Choroid plexus epithelial cell (primary cell): ENCODE measurements at regions not wholly inside any gene's neighbourhood (a gene's known extent, or its start where the extent isn't known, plus 50 kb on each side); places are given as distances from the start of the nearest gene placed in this dataset.

Experiments used
- DNase-seq: peaks from one replicate; pipeline ENCODE4 v3.0.0-alpha.2; 2010; ENCODE audit warnings: low read depth
- H3K4me3 ChIP-seq: 2 replicates; pipeline ENCODE4 v1.5.1; 2011; ENCODE audit warnings: low read depth, mild to moderate bottlenecking, control low read depth, low read length, moderate library complexity
- CTCF ChIP-seq: conservative IDR thresholded peaks from 2 replicates; pipeline ENCODE4 v1.5.1; 2011; ENCODE audit warnings: low read depth, mild to moderate bottlenecking, control low read depth, inconsistent platforms, low read length, moderate library complexity

- DNase-seq, result no peak
- no peak for TF ChIP-seq CTCF
- no peak overlapping the region for H3K4me3 ChIP-seq
Measured at GRCh38 chr10:20620981-20621380, 276.1 kb downstream of the NEBL start.

GRCh38 chr10:20618011-20618547, 279.0 kb downstream of the NEBL start:
- no peak for TF ChIP-seq CTCF
- no peak overlapping the region for H3K4me3 ChIP-seq
- DNase-seq, result no peak

GRCh38 chr10:20616918-20617810, 279.9 kb downstream of the NEBL start:
- TF ChIP-seq CTCF, result no peak
- no peak overlapping the region for H3K4me3 ChIP-seq
- no peak for DNase-seq

GRCh38 chr10:20616056-20616671, 280.9 kb downstream of the NEBL start:
- no peak overlapping the region for H3K4me3 ChIP-seq
- no peak for DNase-seq
- no peak for TF ChIP-seq CTCF

DNA sequence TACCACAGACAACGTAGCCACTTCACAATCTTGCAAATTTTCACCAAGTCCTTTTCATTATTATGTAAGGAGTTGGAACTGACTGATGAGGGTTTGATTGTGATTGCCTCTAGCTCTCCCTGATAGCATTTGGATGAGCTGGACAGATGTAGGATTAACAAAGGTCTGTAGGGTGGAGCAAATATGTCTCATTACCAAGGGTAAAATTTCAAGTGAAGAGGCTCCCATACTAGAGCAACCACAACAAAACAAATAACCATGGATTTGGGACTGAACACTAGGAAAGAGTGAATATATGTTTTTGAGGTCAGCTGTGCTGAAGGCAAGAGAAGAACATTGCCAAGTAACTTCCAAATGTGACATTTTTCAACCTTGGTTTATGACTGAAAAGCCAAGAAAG, 281.7 kb downstream of the NEBL start:
- DNase-seq, result no peak
- TF ChIP-seq CTCF, result no peak
- H3K4me3 ChIP-seq, result no peak overlapping the region

GRCh38 chr10:20614911-20615310, 282.2 kb downstream of the NEBL start:
- H3K4me3 ChIP-seq, result no peak overlapping the region
- TF ChIP-seq CTCF, result no peak
- DNase-seq, result no peak
